ENCODE measurements at regions not wholly inside any gene's neighbourhood (a gene's known extent, or its start where the extent isn't known, plus 50 kb on each side); places are given as distances from the start of the nearest gene placed in this dataset.

DNA sequence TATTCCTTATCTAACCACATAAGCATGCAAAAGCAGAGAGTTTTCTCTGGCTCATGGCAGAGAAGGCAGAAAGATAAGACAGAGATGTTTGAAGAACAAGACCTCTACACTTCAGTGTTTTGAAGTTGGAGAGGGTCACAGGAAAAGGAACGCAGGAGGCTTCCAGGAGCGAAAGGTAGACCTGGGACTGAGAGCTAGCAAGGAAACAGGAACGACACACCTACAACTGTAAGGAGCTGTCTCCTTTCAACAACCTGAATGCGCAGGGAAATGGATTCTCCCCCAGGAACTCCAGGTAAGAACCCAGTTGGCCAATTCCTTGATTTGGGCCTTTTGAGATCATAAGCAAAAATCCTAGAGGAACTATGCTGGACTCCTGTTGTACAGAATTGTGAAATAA is 746.6 kb upstream of the DDX18 start:
- FAIRE-seq (no peak), DNase-seq (ENCODE audit: low read depth, low spot score) (no peak)
- Histone ChIP-seq H3K27me3 (ENCODE audit: control insufficient read depth in 2 of 2, insufficient read depth in 2 of 2, low read length in 2 of 2) (no peaks in the 10 kb centered on the region), H3K79me2 (ENCODE audit: control insufficient read depth, insufficient read depth, low read length) (no peaks in the 10 kb centered on the region), H4K20me1 (replicated peaks; ENCODE audit: control insufficient read depth, extremely low read depth, insufficient read depth, low read length) (no peaks in the 10 kb centered on the region), H2AFZ (ENCODE audit: low read depth, low read length) (no peak overlapping the region), H3K36me3 (ENCODE audit: control insufficient read depth in 2 of 2, extremely low read depth in 1 of 2, insufficient read depth in 2 of 2, low read length in 2 of 2) (no peaks in the 10 kb centered on the region), H3K4me2 (ENCODE audit: insufficient read depth, low read length) (no peak overlapping the region), H3K4me3 (replicated peaks in 1 of 3; ENCODE audit: insufficient read depth in 1 of 3, low read depth in 1 of 3, low read length in 3 of 3) (no peak overlapping the region), H3K9me1 (replicated peaks; ENCODE audit: control insufficient read depth, extremely low read depth, insufficient read depth, low read length) (no peaks in the 10 kb centered on the region), H3K9ac (replicated peaks; ENCODE audit: extremely low read depth, insufficient read depth, low read length) (no peak overlapping the region), H3K27ac (ENCODE audit: insufficient read depth, low read depth, low read length) (no peak overlapping the region), H3K4me1 (ENCODE audit: control insufficient read depth, extremely low read depth, insufficient read depth, low read length) (no peaks in the 10 kb centered on the region), H3K9me3 (replicated peaks; ENCODE audit: control insufficient read depth, insufficient read depth, low read length) (peaks cover 2% of the 10 kb centered on the region)
- dilution Hi-C loops (cut with MboI; ENCODE audit: extremely low pct_ligation_motif_present, low sequenced_read_pairs) = no loop called here
- CTCF ChIA-PET = no interaction called here
- BruUV-seq (replicated peaks) = no TSS peak
- TF ChIP-seq EZH2 (IDR thresholded peaks at IDR 0.05; ENCODE audit: borderline replicate concordance, low read depth, low read length, severe bottlenecking) (no peak), FOS (IDR thresholded peaks at IDR 0.05; ENCODE audit: borderline replicate concordance, insufficient read depth, low read length) (no peak), GATA2 (IDR thresholded peaks at IDR 0.05; ENCODE audit: insufficient read depth, insufficient read length, low read depth, low read length) (no peak), POLR2AphosphoS5 (IDR thresholded peaks at IDR 0.05; ENCODE audit: insufficient read depth, low read depth, low read length) (no peak), MYC (IDR thresholded peaks at IDR 0.05; ENCODE audit: low read depth, low read length) (no peak), POLR2A (IDR thresholded peaks at IDR 0.05; ENCODE audit: low read depth, low read length) (no peak), CTCF (IDR thresholded peaks at IDR 0.05; ENCODE audit: extremely low read depth in 1 of 2, insufficient read depth in 1 of 2, low read depth in 1 of 2, low read length in 2 of 2) (no peak), JUN (IDR thresholded peaks at IDR 0.05; ENCODE audit: borderline replicate concordance, insufficient read depth, insufficient read length, low read depth) (no peak)
- TF ChIP-seq, protein P1, sequence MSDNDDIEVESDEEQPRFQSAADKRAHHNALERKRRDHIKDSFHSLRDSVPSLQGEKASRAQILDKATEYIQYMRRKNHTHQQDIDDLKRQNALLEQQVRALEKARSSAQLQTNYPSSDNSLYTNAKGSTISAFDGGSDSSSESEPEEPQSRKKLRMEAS (IDR thresholded peaks at IDR 0.05; ENCODE audit: insufficient read depth, insufficient read length) = no peak
- intact Hi-C loops (cut with micrococcal nuclease) = no loop called here
- POLR2A ChIA-PET = no interaction called here
